ENCODE measurements at regions not wholly inside any gene's neighbourhood (a gene's known extent, or its start where the extent isn't known, plus 50 kb on each side); places are given as distances from the start of the nearest gene placed in this dataset.

- H3K9me2 ChIP-seq (ENCODE audit: insufficient read depth): no peaks in the 10 kb centered on the region
- H2AFZ ChIP-seq (ENCODE audit: low read depth, low read length, poor library complexity, severe bottlenecking): no peak overlapping the region
- ChIA-PET POLR2A (no interaction called here), RAD21 (ENCODE audit: low non-redundant PET in 1 of 2, low total read pairs in 2 of 2, uncharacterized antibody in 2 of 2, unreplicated experiment in 2 of 2) (no interaction called here), CTCF (no interaction called here)
- intact Hi-C loops (cut with micrococcal nuclease): no loop called here
- no TSS peak for BruUV-seq (replicated peaks)
- no peaks in the 10 kb centered on the region for H3K79me2 ChIP-seq (ENCODE audit: insufficient read depth, low read length)
- DNase-seq (ENCODE audit: low read depth, low spot score) (no peak), ATAC-seq (no peak)
- no peaks in the 10 kb centered on the region; a peak in 1 of 4 replicates for H3K9me3 ChIP-seq (ENCODE audit: control insufficient read depth in 1 of 2, insufficient read depth in 1 of 2, low read depth in 1 of 2, low read length in 2 of 2)
- no peaks in the 10 kb centered on the region for H3K4me1 ChIP-seq (ENCODE audit: control insufficient read depth in 1 of 2, insufficient read depth in 2 of 2, low read length in 2 of 2)
- H4K20me1 ChIP-seq (ENCODE audit: insufficient read depth): no peaks in the 10 kb centered on the region
- H3K4me2 ChIP-seq (ENCODE audit: low read length): no peak overlapping the region
- TF ChIP-seq POLR2A (IDR thresholded peaks at IDR 0.05; ENCODE audit: borderline replicate concordance, extremely low read depth, insufficient read depth, insufficient read length) (no peak), JUND (IDR thresholded peaks at IDR 0.05) (no peak), REST (IDR thresholded peaks at IDR 0.05; ENCODE audit: low read depth) (no peak), ELF1 (IDR thresholded peaks at IDR 0.05; ENCODE audit: borderline replicate concordance, low read depth) (no peak)
- no peak overlapping the region for H3K4me3 ChIP-seq (replicated peaks in 1 of 2; ENCODE audit: low read depth in 1 of 2, low read length in 2 of 2)
- H3K27ac ChIP-seq (ENCODE audit: low read depth, low read length): no peak overlapping the region
- H3K36me3 ChIP-seq (ENCODE audit: control insufficient read depth in 1 of 2, insufficient read depth in 2 of 2, low read length in 2 of 2): no peaks in the 10 kb centered on the region
- H3K27me3 ChIP-seq (ENCODE audit: insufficient read depth, low read length): peaks cover 2% of the 10 kb centered on the region; the same call in 1 of the 2 replicates
- no peak overlapping the region for H3K9ac ChIP-seq (ENCODE audit: low read length)
These were observed 1494.6 kb downstream of the TBC1D22A start for GRCh38 chr22:48256776-48257684.
